GM21360 (cell line): ENCODE measurements at regions not wholly inside any gene's neighbourhood (a gene's known extent, or its start where the extent isn't known, plus 50 kb on each side); places are given as distances from the start of the nearest gene placed in this dataset.

Experiments
- ATAC-seq: cut with Tn5 transposase; IDR thresholded peaks from one replicate; pipeline ENCODE4 v1.9.1; 2021; ENCODE audit warnings: mild to moderate bottlenecking, moderate library complexity; ENCODE audit not compliant: unreplicated experiment

DNA sequence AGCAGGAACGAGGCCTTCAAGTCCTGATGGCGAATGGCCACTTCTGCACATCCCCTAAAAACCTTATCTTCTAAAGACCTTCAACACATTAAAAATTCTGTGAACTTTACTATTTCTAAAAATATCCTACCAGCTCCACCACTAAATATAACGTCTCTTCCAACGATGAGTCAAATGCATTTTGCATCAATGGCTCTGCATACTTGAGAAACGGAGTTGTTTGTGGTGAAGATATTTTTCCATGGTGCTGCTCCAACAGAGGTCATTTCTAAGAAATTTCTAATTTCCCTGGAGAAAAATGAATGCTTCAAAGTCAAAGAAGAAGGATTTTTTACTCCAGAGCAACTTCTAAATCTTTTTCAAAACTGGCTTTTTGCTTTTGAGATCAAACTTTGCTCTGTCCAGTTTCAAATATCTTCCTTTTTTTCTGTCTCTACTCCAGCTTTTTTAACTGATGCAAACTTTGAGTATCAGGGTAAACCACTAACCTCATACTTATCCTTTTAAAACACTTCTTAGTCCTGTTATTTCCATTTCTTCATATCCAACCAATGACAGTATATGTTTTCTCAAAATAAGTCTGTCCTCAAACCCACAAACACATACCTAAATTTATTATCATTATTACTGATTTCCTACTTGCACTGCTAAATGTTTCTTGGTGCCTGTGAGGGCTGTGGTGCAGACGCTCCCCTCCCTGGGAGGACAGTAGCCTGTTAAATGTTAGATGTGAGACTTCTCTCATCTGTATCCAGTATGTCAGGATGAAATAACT is 258.1 kb downstream of the KLF6 start:
- no peak for ATAC-seq

GRCh38 chr10:3525832-3526449 is 259.1 kb downstream of the KLF6 start:
- ATAC-seq, result no peak

DNA sequence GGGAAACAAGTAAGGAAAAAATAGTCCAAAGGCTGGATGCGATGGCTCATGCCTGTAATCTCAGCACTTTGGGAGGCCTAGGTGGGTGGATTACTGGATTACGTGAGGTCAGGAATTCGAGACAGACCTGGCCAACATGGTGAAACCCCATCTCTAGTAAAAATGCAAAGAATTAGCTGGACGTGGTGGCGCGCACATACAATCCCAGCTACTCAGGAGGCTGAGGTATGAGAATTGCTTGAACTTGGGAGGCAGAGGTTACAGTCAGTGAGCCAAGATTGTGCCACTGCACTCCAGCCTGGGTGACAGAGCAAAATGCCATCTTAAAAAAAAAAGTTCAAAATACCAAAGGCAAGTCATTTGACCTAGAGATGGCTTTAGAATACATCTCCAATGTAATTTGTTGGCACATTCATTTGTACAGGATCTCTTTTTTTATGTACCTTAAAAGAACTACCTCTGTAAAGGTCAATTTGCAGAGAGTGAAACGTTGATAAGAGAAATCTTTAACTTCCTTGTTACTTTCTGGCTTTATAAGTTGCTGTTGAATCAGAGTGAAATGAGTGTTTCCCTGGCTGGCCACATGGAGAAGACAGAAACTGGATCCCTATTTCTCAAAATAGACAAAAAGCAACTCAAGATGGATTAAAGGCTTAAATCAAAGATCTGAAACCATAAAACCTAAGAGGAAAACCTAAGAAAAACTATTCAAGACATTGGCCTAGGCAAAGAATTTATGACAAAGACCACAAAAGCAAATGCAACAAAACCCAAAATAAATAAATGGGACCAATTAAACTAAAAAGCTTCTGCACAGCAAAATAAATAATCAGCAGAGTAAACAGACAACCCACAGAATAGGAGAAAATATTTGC is 260.7 kb downstream of the KLF6 start:
- ATAC-seq, result no peak

DNA sequence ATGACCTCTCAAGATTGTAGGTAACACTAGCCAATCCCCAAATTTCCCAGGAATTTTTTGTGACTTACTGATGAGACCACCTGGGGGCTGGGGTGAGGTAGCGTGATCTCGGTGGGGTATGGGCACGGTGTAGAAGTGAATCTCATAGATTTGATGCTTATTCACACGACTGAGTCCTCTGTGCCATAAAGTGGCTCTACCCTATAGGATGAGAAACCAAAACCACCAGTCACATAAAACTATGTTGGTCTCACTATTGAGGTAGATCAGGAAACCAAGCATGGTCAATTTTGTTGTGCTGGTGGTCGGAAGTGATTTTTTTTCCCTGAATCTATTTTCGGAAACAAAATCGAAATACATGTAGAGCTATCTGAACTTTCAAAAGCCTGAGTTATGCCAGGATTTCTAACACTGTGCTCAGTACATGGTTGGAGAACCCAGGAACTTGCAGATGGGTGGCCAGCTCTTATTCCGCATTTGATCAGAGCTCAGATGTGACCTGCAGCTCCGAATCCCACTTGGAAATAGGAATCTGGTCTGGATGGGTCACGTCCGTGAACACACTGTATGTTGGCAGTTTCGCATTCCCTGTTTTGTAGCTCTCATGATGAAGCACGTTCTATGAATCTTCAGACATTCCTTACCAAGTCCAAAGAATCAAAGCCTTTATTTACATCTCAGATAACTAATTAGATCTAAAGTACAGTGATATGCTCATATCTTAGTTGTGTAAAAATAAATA is 261.5 kb downstream of the KLF6 start:
- no peak for ATAC-seq

DNA sequence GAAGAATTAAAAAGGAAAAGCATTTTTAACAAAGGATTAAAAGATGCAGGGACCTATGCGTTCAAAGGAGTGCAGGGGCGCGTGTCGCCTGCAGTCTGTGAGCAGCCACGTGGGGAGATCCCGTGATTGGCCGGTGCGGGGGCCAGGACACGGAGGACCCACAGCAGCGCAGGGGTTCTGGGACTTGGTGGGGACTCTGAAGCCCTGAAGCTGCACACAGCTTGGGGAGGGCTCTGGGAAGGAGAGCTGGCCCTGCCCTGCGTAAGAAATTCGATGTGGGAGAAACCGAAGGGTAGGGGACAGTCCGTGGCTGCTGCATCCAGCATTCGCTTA is 268.1 kb downstream of the KLF6 start:
- no peak for ATAC-seq

GRCh38 chr10:3516234-3516922 is 268.6 kb downstream of the KLF6 start:
- no peak for ATAC-seq

- ATAC-seq, result no peak
Measured at GRCh38 chr10:3514691-3515090, 270.3 kb downstream of the KLF6 start.

GRCh38 chr10:3512263-3512662 is 272.7 kb downstream of the KLF6 start:
- no peak for ATAC-seq

DNA sequence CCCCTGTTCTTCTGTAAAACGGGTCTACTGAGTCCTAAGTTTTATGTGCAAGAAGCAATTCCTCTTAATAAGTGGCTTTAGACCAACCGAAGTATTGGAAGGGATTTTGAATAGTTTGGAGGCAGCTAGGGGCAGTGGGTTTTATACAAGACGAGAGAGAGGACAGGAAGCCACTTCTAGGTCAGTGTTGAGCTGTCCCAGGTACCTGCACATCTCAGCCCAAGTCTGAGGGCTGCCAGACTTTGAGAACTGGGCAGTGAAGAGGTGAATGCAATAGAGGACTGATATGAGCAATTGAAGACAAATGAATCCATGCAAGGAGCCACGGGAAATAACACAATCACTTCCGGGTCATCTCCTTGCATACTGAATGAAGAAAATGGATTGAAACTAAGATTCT is 273.5 kb downstream of the KLF6 start:
- ATAC-seq, result no peak

- no peak for ATAC-seq
Measured at GRCh38 chr10:3510741-3511140, 274.3 kb downstream of the KLF6 start.

DNA sequence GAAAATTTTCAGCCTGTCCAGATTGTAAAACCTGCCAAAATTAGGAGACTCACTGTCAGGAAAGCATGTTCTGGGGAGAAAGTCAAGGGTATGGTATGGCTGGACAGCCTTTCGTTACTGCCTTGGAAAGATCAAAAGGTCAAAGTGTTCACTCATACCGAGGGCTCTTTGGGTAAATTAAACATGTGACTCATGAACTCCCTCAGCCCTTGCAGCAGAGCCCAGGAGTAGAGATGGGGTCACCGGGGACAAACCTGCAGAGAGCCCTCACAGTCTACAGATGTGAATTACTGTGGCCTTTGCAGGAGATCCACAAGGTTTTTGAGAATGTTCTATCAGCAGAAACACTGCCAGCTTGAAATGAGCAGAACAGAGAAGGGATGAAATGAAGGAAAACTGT is 275.7 kb downstream of the KLF6 start:
- ATAC-seq, result no peak

GRCh38 chr10:3503299-3503698 is 281.7 kb downstream of the KLF6 start:
- ATAC-seq, result no peak

DNA sequence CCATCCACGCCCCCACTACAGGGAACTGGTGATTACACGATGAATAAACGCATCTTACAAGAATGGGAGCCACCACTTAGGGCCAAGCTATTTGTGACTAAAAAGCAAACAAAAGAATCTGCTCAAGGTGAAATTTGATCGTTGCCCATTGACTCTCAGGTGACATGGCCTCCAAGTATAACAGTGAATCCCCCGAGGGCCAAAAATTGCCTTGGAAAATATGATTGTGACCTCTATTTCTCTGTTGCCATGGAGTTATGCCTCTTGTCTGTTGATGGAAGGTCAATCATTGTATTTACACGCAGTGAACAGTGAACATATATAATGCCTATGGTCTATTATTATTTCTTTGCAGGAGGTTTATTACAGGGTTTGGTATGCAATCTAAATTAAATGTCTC is 282.3 kb downstream of the KLF6 start:
- ATAC-seq, result no peak

GRCh38 chr10:3500408-3500856 is 284.6 kb downstream of the KLF6 start:
- ATAC-seq, result no peak

- no peak for ATAC-seq
Measured at GRCh38 chr10:3499120-3499519, 285.9 kb downstream of the KLF6 start.

DNA sequence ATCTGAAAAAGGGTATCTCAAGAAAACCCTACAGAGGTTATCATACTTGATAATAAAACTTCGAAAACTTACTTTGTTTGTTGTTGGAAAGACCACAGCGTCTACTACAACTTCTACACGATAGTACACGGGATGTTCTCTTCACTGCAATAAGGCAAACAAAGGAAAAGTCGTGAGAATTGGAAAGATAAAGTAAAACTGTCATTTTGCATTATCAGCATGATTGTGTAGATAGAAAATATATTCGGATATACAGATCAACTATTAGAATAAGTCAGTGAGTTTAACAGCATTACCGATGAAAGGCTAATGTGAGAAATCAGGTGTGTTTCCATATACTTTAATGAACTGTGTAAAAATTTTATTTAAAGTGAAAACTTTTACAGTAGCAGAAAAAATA is 287.4 kb downstream of the KLF6 start:
- no peak for ATAC-seq

- ATAC-seq, result no peak
Measured at GRCh38 chr10:3496138-3496537, 288.9 kb downstream of the KLF6 start.

- no peak for ATAC-seq
Measured at GRCh38 chr10:3495281-3495680, 289.7 kb downstream of the KLF6 start.

DNA sequence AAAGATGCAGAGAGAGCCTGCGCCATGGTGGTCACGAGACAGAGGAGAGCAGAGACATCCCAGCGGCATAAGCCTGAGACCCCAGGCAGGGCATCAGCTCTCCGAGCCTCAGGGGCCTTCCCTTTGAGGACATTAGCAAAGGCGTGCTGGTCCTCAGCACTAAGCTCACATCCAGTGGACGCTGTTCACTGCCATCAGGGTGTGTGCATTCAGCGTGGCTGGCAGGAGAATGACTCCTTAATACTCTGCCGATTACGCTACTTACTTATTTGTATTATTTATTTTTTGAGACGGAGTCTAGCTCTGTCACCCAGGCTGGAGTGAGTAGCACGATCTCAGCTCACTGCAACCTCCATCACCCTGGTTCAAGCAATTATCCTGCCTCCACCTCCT is 290.2 kb downstream of the KLF6 start:
- ATAC-seq, result no peak

- no peak for ATAC-seq
Measured at GRCh38 chr10:3494131-3494837, 290.7 kb downstream of the KLF6 start.
